WERI-Rb-1 (cell line): ENCODE measurements at regions not wholly inside any gene's neighbourhood (a gene's known extent, or its start where the extent isn't known, plus 50 kb on each side); places are given as distances from the start of the nearest gene placed in this dataset.

Source experiments
- DNase-seq: peaks from one replicate; pipeline ENCODE4 v3.0.0-alpha.2; 2020
- H3K27ac ChIP-seq: fragments of 250-450 bp; sonication (Bioruptor Pico); 2 replicates; pipeline ENCODE4 v1.5.1; 2020; ENCODE audit warnings: mild to moderate bottlenecking, moderate library complexity
- H3K27me3 ChIP-seq: fragments of 250-450 bp; sonication (Bioruptor Pico); 2 replicates; pipeline ENCODE4 v1.5.1; 2021; ENCODE audit warnings: mild to moderate bottlenecking, low read depth, moderate library complexity; ENCODE audit not compliant: insufficient read depth, severe bottlenecking
- H3K36me3 ChIP-seq: fragments of 250-450 bp; sonication (Bioruptor Pico); 2 replicates; pipeline ENCODE4 v1.5.1; 2020; ENCODE audit warnings: mild to moderate bottlenecking, moderate library complexity
- H3K4me3 ChIP-seq: 2 replicates; pipeline ENCODE4 v1.5.1; 2011; ENCODE audit warnings: low read depth, mild to moderate bottlenecking, control low read depth, low read length
- H3K9me3 ChIP-seq: fragments of 250-450 bp; sonication (Bioruptor Pico); 2 replicates; pipeline ENCODE4 v1.5.1; 2021; ENCODE audit warnings: mild to moderate bottlenecking, moderate library complexity; ENCODE audit not compliant: severe bottlenecking
- TF ChIP-seq, protein P1 (sequence below): IDR thresholded peaks from 2 replicates; pipeline ENCODE4 v1.5.1; 2011; ENCODE audit warnings: low read depth, mild to moderate bottlenecking, control low read depth, inconsistent platforms, low read length

DNA sequence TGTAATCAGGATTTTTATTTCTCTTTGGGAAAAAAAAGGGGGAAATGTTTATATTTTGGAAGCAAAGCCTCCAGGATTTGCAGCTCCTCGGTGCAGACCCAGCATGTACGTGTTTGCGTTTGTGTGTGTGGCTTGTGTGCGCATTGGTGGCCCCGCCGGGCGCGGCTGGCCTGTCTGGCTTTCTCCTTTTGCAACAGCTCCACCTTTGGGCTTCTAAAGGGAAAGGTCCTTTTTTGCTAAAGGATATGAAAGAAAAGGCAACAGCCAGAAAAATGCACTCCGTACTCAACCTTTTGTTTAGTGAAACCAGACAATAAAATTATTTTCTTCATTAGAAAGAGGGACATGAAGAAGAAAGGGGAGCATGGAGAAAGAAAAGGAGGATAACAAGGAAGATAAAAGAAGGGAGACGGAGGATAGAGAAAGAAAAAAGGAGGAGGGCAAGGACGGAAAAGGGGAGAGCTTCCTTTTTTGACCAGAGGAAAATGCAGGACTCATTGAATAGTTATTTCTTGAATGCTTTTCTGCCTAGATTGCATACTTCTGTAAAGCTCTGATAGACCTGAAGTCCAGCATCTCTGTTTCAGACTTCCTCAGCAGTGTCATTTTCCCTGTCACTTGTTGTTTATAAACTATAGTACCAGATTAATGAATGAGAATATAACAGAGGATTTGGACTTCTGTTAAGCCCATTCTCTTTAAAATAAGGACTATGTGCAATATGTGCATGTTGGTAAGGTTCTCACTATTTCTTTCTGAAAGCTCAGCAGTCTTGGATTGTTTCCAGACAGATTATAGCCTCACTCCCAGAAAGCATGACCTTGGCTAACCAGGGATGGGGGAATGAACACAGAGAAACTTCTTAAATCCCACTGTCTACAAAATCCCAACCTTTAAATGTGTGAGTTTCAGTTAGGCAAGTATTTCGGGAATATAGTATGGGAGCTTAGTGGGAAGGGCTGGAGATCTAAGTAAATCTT, 563.1 kb upstream of the PIK3C3 start:
- peak overlapping the region; percentile 44 for H3K4me3 ChIP-seq
- TF ChIP-seq, protein P1, sequence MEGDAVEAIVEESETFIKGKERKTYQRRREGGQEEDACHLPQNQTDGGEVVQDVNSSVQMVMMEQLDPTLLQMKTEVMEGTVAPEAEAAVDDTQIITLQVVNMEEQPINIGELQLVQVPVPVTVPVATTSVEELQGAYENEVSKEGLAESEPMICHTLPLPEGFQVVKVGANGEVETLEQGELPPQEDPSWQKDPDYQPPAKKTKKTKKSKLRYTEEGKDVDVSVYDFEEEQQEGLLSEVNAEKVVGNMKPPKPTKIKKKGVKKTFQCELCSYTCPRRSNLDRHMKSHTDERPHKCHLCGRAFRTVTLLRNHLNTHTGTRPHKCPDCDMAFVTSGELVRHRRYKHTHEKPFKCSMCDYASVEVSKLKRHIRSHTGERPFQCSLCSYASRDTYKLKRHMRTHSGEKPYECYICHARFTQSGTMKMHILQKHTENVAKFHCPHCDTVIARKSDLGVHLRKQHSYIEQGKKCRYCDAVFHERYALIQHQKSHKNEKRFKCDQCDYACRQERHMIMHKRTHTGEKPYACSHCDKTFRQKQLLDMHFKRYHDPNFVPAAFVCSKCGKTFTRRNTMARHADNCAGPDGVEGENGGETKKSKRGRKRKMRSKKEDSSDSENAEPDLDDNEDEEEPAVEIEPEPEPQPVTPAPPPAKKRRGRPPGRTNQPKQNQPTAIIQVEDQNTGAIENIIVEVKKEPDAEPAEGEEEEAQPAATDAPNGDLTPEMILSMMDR = peak; percentile 72

DNA sequence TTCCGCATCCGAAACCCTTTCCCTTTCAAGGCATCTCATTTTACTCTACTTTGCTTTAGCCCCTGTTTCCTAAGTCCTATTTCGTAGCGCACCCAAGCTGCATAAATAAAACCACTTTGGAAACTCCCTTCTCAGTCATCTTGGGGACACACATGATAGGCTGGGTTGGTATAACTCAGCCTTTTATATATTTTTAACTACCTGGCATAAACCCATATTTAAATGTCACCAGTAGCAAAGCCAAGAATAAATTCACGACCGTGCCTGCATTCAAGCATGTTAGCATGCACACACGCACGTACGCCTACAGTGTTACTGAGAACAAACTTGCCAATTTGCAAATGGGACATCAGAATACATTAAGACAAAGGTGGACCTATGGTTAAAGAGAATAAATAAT, 564.7 kb upstream of the PIK3C3 start:
- no peak for DNase-seq
- Histone ChIP-seq H3K27me3 (no peaks in the 10 kb centered on the region), H3K9me3 (no peaks in the 10 kb centered on the region), H3K27ac (no peak overlapping the region), H3K36me3 (no peaks in the 10 kb centered on the region), H3K4me3 (no peak overlapping the region)
- TF ChIP-seq, protein P1 = no peak

More for the DNA sequence above, 563.1 kb upstream of the PIK3C3 start:
- Histone ChIP-seq H3K27me3 (no peaks in the 10 kb centered on the region), H3K27ac (no peak overlapping the region), H3K36me3 (no peaks in the 10 kb centered on the region), H3K9me3 (no peaks in the 10 kb centered on the region)
- peak; percentile 73 for DNase-seq

DNA sequence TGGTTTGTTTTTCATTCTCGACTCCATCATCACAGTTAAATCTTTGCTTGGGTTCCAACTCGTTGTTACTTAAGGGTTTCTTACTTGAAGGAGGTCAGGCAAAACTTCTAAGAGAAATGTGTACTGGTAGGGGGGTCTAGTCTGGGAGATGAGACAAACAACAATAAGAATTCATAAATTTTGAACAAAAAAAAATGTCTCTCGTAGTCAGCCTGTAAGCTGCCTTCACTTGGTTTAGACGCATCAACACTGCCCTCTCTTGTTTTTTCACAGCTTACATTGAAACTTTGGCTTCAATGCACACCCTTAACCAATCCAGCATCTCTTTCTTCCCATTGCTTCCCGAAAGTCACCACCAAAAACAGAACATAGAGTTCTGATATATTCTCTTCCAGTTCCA, 576.4 kb upstream of the PIK3C3 start:
- Histone ChIP-seq H3K27ac (no peak overlapping the region), H3K27me3 (no peaks in the 10 kb centered on the region), H3K36me3 (no peaks in the 10 kb centered on the region), H3K4me3 (no peak overlapping the region), H3K9me3 (no peaks in the 10 kb centered on the region)
- TF ChIP-seq, protein P1 = peak; percentile 48; the same call in 1 of the 2 replicates
- peak; percentile 13 for DNase-seq

DNA sequence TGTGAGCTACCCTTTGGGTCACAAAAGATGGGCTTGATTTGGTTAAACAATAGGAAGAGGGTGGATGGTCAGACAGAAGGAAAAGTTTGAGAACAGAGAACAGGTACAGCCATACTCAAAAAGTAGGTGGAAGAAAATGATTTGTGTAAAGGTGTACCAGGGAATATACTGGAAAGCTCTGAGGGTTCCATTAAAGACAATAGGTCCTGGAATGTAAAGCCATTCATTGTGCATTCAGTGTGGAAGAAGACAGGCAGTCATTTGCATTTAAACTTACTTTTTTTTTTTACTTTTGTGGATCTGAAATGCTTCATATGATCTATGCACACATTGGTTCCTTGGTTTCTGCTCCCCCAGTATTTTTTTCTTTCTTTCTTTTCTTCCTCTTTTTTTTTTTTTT, 581.4 kb upstream of the PIK3C3 start:
- no peak for DNase-seq
- Histone ChIP-seq H3K27me3 (no peaks in the 10 kb centered on the region), H3K4me3 (no peak overlapping the region), H3K27ac (no peak overlapping the region), H3K36me3 (no peaks in the 10 kb centered on the region), H3K9me3 (no peaks in the 10 kb centered on the region)
- TF ChIP-seq, protein P1 = no peak

DNA sequence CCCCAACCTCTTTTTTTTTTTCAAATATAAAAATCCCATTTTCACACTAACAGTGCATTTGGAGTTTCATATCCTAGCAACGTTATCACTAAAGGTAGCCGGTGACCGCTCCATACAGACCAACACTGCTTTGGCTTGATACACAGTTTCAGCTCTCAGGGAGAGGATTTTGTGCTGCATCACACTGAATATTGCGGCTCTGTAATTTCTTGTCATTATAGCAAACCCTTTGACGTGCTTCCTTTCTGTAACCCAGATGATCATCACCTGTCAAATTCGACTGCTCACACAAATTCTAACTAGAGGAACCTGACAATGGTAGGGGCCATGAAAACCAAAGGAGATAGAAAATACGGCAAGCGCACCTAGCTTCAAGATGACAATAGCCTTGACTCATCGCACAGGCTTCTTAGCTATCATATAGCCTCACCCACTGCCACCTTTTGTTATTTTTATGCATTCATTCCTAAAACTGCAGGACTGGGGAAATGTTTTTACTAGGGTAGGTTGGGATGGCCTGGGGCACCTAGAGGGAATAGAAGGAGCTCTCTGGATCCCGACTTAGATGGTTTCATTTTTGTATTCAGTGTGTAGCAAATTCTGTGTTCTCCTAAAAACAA, 582.9 kb upstream of the PIK3C3 start:
- H3K4me3 ChIP-seq = no peak overlapping the region
- no peaks in the 10 kb centered on the region for H3K36me3 ChIP-seq
- TF ChIP-seq, protein P1 = no peak
- DNase-seq = no peak
- no peaks in the 10 kb centered on the region for H3K27me3 ChIP-seq
- no peak overlapping the region for H3K27ac ChIP-seq
- no peaks in the 10 kb centered on the region for H3K9me3 ChIP-seq
